A673 (cell line): ENCODE measurements at regions not wholly inside any gene's neighbourhood (a gene's known extent, or its start where the extent isn't known, plus 50 kb on each side); places are given as distances from the start of the nearest gene placed in this dataset.

Experiments
- BruUV-seq: library from RNA; stranded (reverse); fragments of 400-500 nt; replicated peaks from 2 replicates; lab custom pipeline; 2021; lab: Mats Ljungman, UMichigan
- CTCF ChIA-PET: fragments of 300-600 bp; sonication (Branson Sonifier 250); formaldehyde crosslinking; loops from one replicate; lab custom pipeline; 2022; ENCODE audit warnings: antibody characterized with exemption; lab: Charles Lee
- POLR2A ChIA-PET: fragments of 300-600 bp; sonication (Branson Sonifier 250); formaldehyde crosslinking; loops from one replicate; lab custom pipeline; 2022; ENCODE audit warnings: antibody characterized with exemption; ENCODE audit not compliant: low non-redundant PET; lab: Charles Lee
- DNase-seq: peaks from one replicate; pipeline ENCODE4 v3.0.0-alpha.2; 2015; ENCODE audit warnings: low spot score
- H3K27ac ChIP-seq: fragments of 200-600 bp; sonication (generic); 2 replicates; pipeline ENCODE4 v1.5.1; 2016; ENCODE audit warnings: mixed run types, low read depth, mild to moderate bottlenecking, mixed read lengths, antibody characterized with exemption, low read length; ENCODE audit not compliant: poor library complexity, severe bottlenecking
- H3K27me3 ChIP-seq: fragments of 200-600 bp; sonication (generic); replicated peaks from 2 replicates; pipeline ENCODE4 v1.6.1; 2017; ENCODE audit warnings: mixed run types, low read depth, mild to moderate bottlenecking, mixed read lengths, antibody characterized with exemption, low read length; ENCODE audit not compliant: insufficient read depth, poor library complexity
- H3K36me3 ChIP-seq: fragments of 200-600 bp; sonication (generic); 2 replicates; pipeline ENCODE4 v1.6.1; 2016; ENCODE audit warnings: mixed run types, mild to moderate bottlenecking, mixed read lengths, antibody characterized with exemption, low read length; ENCODE audit not compliant: insufficient read depth, poor library complexity, severe bottlenecking
- H3K4me1 ChIP-seq: fragments of 200-600 bp; sonication (generic); 2 replicates; pipeline ENCODE4 v1.6.1; 2017; ENCODE audit warnings: mixed run types, mild to moderate bottlenecking, mixed read lengths, antibody characterized with exemption, low read length; ENCODE audit not compliant: insufficient read depth, poor library complexity, severe bottlenecking
- H3K4me3 ChIP-seq: fragments of 200-600 bp; sonication (generic); 2 replicates; pipeline ENCODE4 v1.5.1; 2016; ENCODE audit warnings: low read depth, mixed run types, mild to moderate bottlenecking, mixed read lengths, low read length; ENCODE audit not compliant: poor library complexity, severe bottlenecking
- H3K9me3 ChIP-seq: fragments of 200-600 bp; sonication (generic); 2 replicates; pipeline ENCODE4 v1.6.1; 2016; ENCODE audit warnings: mixed run types, low read depth, mild to moderate bottlenecking, mixed read lengths, antibody characterized with exemption, low read length; ENCODE audit not compliant: poor library complexity, severe bottlenecking
- CTCF ChIP-seq: fragments of 300-800, 200-600 bp; sonication (generic); conservative IDR thresholded peaks from 2 replicates; pipeline ENCODE4 v1.5.1; 2017; ENCODE audit warnings: low read depth, mild to moderate bottlenecking, antibody characterized with exemption, low read length, moderate library complexity, mixed read lengths
- EZH2 ChIP-seq: fragments of 200-600 bp; sonication (generic); IDR thresholded peaks from 2 replicates; pipeline ENCODE4 v1.6.1; 2017; ENCODE audit warnings: borderline replicate concordance, low read depth, mild to moderate bottlenecking, mixed read lengths, antibody characterized with exemption, low read length; ENCODE audit not compliant: poor library complexity, severe bottlenecking
- intact Hi-C: fragments of 100-400 bp; cut with micrococcal nuclease; formaldehyde crosslinking; loops from one replicate; pipeline ENCODE4 v1.10.0; 2022; ENCODE audit not compliant: unreplicated experiment

DNA sequence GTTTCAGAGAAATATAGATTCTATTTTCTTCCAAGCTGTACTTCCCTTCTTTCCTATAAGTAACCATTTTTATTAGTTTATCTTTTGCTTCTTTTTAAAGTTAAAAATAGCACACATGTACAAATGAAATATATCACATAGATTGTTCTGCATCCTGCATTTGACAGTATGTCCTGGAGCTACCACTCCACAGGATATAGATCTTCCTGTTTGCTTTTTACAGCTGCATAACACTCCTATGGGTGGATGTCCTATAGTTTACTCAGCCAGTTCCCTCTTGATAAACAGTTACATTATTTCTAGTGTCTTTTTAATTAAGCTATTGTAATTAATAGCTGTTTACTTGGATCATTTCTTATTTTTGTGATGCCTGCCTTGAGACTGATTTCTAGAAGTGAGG, 301.6 kb upstream of the DDX53 start:
- ChIA-PET CTCF (no interaction called here), POLR2A (no interaction called here)
- H3K27ac ChIP-seq = peak overlapping the region; percentile 87
- DNase-seq = no peak
- H3K4me3 ChIP-seq = no peak overlapping the region
- no peak for TF ChIP-seq CTCF
- TF ChIP-seq EZH2 = no peak
- no peaks in the 10 kb centered on the region for H3K9me3 ChIP-seq
- intact Hi-C loops = no loop called here
- no peaks in the 10 kb centered on the region for H3K36me3 ChIP-seq
- no TSS peak for BruUV-seq
- H3K27me3 ChIP-seq = no peaks in the 10 kb centered on the region
- H3K4me1 ChIP-seq = peaks cover 13% of the 10 kb centered on the region

GRCh38 chrX:22699581-22700091, 300.1 kb upstream of the DDX53 start:
- ChIA-PET POLR2A (interaction anchor here (0.6 kb wide), 1 partner anchor 45 kb away, joined by 3 read pairs; no protein-coding TSS in a partner anchor), CTCF (no interaction called here)
- DNase-seq = peak; percentile 91
- Histone ChIP-seq H3K9me3 (peaks cover 8% of the 10 kb centered on the region), H3K27ac (peak overlapping the region; percentile 87), H3K4me1 (peaks cover 13% of the 10 kb centered on the region), H3K27me3 (no peaks in the 10 kb centered on the region), H3K36me3 (no peaks in the 10 kb centered on the region), H3K4me3 (peak overlapping the region; percentile 16)
- BruUV-seq = no TSS peak
- intact Hi-C loops = no loop called here
- TF ChIP-seq EZH2 = no peak
- TF ChIP-seq CTCF = no peak

DNA sequence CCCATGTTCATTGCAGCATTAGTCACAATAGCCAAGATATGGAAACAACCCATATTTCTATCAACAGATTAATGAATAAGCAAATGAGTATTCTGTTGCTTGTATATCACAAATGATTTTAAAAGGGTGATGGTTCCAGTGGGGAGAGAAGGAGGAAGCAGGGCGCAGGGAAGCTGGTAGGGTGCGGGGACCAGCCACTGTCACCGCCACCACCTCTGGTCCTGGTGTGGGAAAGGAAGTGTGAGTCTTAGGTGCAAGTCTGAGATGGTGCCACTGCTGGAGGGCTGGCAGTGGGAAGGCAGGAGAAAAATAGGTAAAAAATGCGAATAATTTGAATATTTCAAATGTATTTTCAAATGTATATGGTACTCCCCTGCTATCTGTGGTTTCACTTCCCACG, 286.8 kb upstream of the DDX53 start:
- BruUV-seq = no TSS peak
- H3K9me3 ChIP-seq = no peaks in the 10 kb centered on the region
- H3K27ac ChIP-seq = no peak overlapping the region
- no peak for TF ChIP-seq EZH2
- no peaks in the 10 kb centered on the region for H3K36me3 ChIP-seq
- H3K4me3 ChIP-seq = no peak overlapping the region
- intact Hi-C loops = no loop called here
- H3K4me1 ChIP-seq = no peaks in the 10 kb centered on the region
- ChIA-PET CTCF (no interaction called here), POLR2A (no interaction called here)
- DNase-seq = no peak
- H3K27me3 ChIP-seq = no peaks in the 10 kb centered on the region

GRCh38 chrX:22730542-22730941, 269.2 kb upstream of the DDX53 start:
- Histone ChIP-seq H3K27me3 (no peaks in the 10 kb centered on the region), H3K4me1 (no peaks in the 10 kb centered on the region), H3K4me3 (no peak overlapping the region), H3K27ac (no peak overlapping the region), H3K36me3 (no peaks in the 10 kb centered on the region), H3K9me3 (no peaks in the 10 kb centered on the region)
- TF ChIP-seq EZH2 = no peak
- intact Hi-C loops = no loop called here
- DNase-seq = no peak
- ChIA-PET POLR2A (no interaction called here), CTCF (no interaction called here)
- BruUV-seq = no TSS peak
